ENCODE measurements at regions not wholly inside any gene's neighbourhood (a gene's known extent, or its start where the extent isn't known, plus 50 kb on each side); places are given as distances from the start of the nearest gene placed in this dataset.

DNA sequence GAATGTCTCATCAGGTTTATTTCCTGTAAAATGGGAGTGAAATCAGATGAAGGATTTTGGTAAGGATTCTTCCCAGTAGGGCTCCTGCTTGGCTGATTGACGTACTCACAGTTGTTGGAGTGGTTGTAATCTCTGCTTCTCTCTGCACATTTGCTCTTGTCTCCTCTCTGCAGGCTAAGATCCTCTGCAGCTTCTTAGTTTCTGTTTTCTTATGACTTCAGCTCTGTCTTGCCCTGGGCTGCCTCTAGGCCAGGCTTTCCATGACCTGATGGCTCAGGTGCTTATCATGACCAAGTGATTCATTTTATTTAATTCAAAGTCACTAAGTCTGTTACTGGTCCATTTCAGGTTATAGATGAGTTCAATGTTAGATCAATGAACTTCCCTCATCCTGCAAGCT lies 394.5 kb upstream of the DDHD1 start:
- H4K91ac ChIP-seq (ENCODE audit: insufficient read length, low read depth, low read length): no peak overlapping the region
- H3K4me2 ChIP-seq (ENCODE audit: insufficient read depth, insufficient read length, low read length): no peak overlapping the region
- H2BK12ac ChIP-seq (ENCODE audit: insufficient read length, low read depth, low read length): no peak overlapping the region
- Mint-ChIP-seq H3K36me3 (ENCODE audit: insufficient read depth in 1 of 3, low read depth in 3 of 3) (peaks cover 0 to 7% (median 0%) of the 10 kb centered on the region in 3 experiments; a peak in 1 of 7 replicates), H3K4me3 (no peak overlapping the region), H3K4me1 (peaks cover 3% of the 10 kb centered on the region in 2 experiments; a peak in 3 of 4 replicates), H3K27ac (no peak overlapping the region; a peak in 1 of 7 replicates), H3K27me3 (ENCODE audit: low read depth) (peaks cover 5% of the 10 kb centered on the region; the same call in 1 of the 2 replicates), H3K9me3 (no peaks in the 10 kb centered on the region; a peak in 2 of 5 replicates)
- H2BK5ac ChIP-seq (ENCODE audit: insufficient read length, low read length): no peak overlapping the region
- H3K23me2 ChIP-seq (ENCODE audit: insufficient read length, low read depth, low read length, poor library complexity, severe bottlenecking): no peaks in the 10 kb centered on the region
- no peaks in the 10 kb centered on the region for H4K20me1 ChIP-seq (ENCODE audit: control insufficient read depth, insufficient read depth, insufficient read length)
- H4K5ac ChIP-seq (ENCODE audit: insufficient read length, low read depth, low read length): no peak overlapping the region
- no peaks in the 10 kb centered on the region for H3K79me2 ChIP-seq (ENCODE audit: insufficient read depth, low read length)
- H3T11ph ChIP-seq (ENCODE audit: low read length): no peak overlapping the region
- H3K9ac ChIP-seq (ENCODE audit: extremely low read depth, insufficient read length, low read length): no peak overlapping the region
- H2AFZ ChIP-seq (ENCODE audit: low read length): no peak overlapping the region
- H3K27ac ChIP-seq (ENCODE audit: insufficient read length, low read depth, low read length): no peak overlapping the region
- no peak overlapping the region for H2BK120ac ChIP-seq (ENCODE audit: low read depth, low read length, poor library complexity, severe bottlenecking)
- no peak overlapping the region for H2BK15ac ChIP-seq (ENCODE audit: low read depth, low read length)
- no peak overlapping the region for H3K23ac ChIP-seq (ENCODE audit: insufficient read length, low read depth, low read length)
- H2AK5ac ChIP-seq (ENCODE audit: insufficient read length, low read length): no peak overlapping the region
- no peak for DNase-seq
- no peak overlapping the region for H2BK20ac ChIP-seq (ENCODE audit: low read depth, low read length, poor library complexity, severe bottlenecking)
- H3K4ac ChIP-seq (ENCODE audit: low read depth, low read length): no peak overlapping the region
- H3K79me1 ChIP-seq (ENCODE audit: insufficient read depth, low read depth, low read length, poor library complexity, severe bottlenecking): no peaks in the 10 kb centered on the region
- TF ChIP-seq, protein P1, sequence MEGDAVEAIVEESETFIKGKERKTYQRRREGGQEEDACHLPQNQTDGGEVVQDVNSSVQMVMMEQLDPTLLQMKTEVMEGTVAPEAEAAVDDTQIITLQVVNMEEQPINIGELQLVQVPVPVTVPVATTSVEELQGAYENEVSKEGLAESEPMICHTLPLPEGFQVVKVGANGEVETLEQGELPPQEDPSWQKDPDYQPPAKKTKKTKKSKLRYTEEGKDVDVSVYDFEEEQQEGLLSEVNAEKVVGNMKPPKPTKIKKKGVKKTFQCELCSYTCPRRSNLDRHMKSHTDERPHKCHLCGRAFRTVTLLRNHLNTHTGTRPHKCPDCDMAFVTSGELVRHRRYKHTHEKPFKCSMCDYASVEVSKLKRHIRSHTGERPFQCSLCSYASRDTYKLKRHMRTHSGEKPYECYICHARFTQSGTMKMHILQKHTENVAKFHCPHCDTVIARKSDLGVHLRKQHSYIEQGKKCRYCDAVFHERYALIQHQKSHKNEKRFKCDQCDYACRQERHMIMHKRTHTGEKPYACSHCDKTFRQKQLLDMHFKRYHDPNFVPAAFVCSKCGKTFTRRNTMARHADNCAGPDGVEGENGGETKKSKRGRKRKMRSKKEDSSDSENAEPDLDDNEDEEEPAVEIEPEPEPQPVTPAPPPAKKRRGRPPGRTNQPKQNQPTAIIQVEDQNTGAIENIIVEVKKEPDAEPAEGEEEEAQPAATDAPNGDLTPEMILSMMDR (conservative IDR thresholded peaks at IDR 0.05): no peak
- H3K4me1 ChIP-seq (ENCODE audit: insufficient read depth, low read length): no peaks in the 10 kb centered on the region
- no CpG with 5 or more reads among the region's 1 CpG for WGBS (ENCODE audit: extremely low coverage, insufficient read length, low lambda C conversion rate)
- no peak overlapping the region for H3K14ac ChIP-seq (ENCODE audit: insufficient read depth, low read length)
- H3K9me3 ChIP-seq (ENCODE audit: control insufficient read depth, low read depth, low read length): no peaks in the 10 kb centered on the region
- no peak overlapping the region for H4K8ac ChIP-seq (replicated peaks; ENCODE audit: insufficient read length, low read depth, low read length)
- no peak overlapping the region for H3K56ac ChIP-seq (ENCODE audit: insufficient read length, low read depth, low read length)
- no peak overlapping the region for H3K18ac ChIP-seq (ENCODE audit: insufficient read length, low read depth, low read length)
- no peaks in the 10 kb centered on the region for H3K27me3 ChIP-seq (ENCODE audit: insufficient read depth, low read length)
